SIG-M5 treated with dmso at 0.1 percent for 504 hours (cell line): ENCODE measurements at regions not wholly inside any gene's neighbourhood (a gene's known extent, or its start where the extent isn't known, plus 50 kb on each side); places are given as distances from the start of the nearest gene placed in this dataset.
"Not testable (repeated sequence)": the region's sequence is repeated elsewhere in the genome, so short reads cannot be mapped to it uniquely, and the experiment has no call there.

Experiments used
- DNase-seq: peaks from one replicate; lab custom pipeline; 2025; ENCODE audit not compliant: unreplicated experiment; lab: John Stamatoyannopoulos, UW

DNA sequence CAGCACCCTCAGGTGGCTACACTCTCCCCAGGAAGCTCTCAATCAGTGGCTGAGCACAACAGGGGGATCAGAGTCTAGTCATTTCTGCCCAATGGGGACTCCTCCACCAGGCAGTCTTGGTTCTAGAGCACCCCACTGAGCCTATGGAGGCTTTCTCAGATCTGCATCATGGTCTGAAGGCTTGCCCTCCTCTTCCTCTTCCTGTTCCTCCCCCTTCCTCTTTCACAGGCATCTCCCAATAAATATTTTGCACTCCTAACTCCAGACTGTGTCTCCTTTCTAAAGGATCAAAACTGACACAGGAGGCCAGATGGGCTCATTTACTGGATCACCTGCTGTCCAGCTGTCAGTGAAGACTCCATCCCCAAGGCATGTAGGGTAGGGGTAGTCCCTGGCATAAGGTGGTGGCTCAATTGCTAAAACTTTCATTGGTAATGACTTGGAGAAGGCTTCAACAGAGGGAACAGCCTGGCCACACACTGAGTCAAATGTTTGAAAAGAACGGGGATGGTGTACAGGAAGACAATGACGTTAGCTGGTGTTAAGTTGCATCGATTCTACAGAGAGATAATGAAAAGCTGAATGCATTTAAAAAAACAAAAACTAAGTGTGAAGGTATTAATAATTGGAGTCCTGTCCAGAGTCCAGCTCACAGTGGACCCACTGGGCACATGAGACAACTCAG, 84.2 kb upstream of the SLC2A1 start:
- no peak for DNase-seq

DNA sequence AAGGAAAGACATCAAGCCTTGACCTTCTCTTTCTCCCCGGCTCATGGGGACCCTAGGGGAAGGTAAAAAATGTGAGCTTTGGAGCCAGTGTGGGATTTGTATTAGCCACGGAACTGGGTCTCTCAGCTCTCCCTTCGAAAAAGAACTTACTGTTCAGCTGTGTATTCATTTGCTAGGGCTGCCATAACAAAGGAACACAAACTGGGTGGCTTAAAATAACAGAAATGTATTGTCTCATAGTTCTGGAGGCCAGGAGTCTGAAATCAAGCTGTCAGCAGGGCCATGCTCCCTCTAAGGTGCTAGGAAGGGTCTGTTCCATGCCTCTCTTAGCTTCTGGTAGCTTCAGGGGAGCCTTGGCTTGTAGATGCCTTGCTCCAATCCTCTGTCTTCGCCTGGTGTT, 83.5 kb upstream of the SLC2A1 start:
- no peak for DNase-seq

DNA sequence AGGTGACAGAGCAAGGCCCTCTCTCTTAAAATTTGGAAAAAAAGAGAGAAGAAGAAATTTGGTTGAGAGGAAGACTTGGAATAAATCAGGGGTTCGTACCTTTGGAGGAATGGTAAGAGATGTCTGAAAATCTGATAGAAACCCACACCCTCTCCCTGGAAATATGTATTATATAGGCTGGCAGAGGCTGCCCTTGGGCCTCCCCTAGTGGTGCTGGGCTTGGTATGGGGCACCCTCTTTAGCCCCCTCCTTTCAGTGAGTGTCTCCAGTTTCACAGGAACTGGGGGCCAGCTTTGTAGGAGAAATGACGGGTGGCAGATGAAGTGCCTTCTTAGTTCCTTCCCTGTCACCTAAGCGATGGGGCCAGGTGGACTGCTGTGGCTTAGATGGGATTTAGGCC, 82.9 kb upstream of the SLC2A1 start:
- no peak for DNase-seq

DNA sequence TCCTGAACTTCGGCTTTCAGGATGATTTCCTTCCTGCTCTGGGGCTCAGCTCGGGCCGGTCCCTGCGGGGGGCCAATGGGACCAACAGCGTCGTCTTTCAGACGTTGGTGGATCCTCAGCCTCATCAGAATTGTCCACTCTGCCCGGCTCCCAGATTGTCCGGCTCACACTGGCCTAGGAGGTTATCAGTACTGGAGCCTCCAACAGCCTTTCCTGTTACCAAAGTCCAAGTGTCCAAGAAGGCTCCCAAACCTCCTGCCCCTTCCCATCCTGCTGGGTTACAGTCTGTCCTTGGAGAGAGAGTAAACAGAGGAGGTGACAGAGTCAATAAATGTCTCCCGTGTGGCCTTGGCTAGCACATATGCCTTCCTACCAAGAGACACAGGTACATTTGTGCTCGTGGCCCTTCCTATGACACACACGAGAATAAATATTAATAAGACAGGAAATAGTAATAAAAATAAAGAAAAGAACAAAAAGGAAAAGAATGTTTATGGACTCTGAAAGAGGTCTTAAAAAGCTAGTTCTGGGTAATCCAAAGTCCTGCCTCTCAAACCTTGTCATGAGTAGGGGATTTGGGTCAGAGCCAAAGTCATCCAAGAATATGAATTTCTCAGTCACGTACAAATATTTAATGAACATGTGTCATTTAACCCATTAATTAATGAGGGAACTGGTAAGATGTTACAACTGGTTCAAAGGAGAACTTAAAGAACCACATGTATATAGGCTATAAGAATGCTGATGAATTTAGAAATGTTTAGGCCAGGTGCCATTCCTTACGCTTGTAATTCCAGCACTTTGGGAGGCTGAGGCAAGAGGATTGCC, 80.8 kb upstream of the SLC2A1 start:
- no peak for DNase-seq

- DNase-seq = no peak
Observed at GRCh38 chr1:43038232-43038935, 79.7 kb upstream of the SLC2A1 start.

- no peak for DNase-seq
Observed at GRCh38 chr1:43037466-43037865, 78.8 kb upstream of the SLC2A1 start.

DNA sequence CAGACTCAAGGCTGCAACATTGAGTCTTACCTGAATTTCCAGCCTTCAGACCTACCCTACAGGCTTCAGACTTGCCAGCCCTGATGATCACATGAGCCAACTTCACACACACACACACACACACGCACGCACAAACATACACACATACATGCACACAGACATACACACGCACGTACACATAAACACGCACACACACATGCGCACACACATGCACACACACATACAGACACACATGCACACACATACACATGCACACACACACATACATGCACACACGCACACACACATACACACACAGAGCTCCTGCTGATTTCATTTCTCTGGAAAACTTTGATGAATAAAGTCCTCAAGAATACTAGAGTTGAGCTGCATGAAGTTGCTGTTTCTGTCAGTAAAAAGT, 78.3 kb upstream of the SLC2A1 start:
- DNase-seq = no peak

- no peak for DNase-seq
Observed at GRCh38 chr1:43035821-43036741, 77.4 kb upstream of the SLC2A1 start.

DNA sequence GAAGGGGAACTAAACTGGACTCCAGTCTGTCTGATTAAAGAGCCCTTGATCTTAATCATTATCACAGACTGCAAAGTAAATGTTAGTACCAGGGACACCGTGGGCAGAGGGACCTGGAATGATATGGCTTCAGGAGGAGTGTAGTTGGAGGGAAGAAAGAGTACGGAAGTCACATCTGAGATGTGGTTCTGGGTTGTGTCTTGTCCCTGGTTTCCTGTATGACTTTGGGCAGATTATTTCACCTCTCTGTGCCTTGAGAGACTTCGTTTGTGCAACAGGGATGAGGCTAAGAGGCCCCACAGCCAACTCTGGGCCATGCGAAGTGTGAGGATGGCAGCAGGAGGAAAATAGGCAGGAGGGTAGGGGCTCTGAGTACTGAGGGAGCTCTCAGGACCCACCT, 76.1 kb upstream of the SLC2A1 start:
- no peak for DNase-seq

GRCh38 chr1:43034195-43034658, 75.6 kb upstream of the SLC2A1 start:
- no peak for DNase-seq

DNA sequence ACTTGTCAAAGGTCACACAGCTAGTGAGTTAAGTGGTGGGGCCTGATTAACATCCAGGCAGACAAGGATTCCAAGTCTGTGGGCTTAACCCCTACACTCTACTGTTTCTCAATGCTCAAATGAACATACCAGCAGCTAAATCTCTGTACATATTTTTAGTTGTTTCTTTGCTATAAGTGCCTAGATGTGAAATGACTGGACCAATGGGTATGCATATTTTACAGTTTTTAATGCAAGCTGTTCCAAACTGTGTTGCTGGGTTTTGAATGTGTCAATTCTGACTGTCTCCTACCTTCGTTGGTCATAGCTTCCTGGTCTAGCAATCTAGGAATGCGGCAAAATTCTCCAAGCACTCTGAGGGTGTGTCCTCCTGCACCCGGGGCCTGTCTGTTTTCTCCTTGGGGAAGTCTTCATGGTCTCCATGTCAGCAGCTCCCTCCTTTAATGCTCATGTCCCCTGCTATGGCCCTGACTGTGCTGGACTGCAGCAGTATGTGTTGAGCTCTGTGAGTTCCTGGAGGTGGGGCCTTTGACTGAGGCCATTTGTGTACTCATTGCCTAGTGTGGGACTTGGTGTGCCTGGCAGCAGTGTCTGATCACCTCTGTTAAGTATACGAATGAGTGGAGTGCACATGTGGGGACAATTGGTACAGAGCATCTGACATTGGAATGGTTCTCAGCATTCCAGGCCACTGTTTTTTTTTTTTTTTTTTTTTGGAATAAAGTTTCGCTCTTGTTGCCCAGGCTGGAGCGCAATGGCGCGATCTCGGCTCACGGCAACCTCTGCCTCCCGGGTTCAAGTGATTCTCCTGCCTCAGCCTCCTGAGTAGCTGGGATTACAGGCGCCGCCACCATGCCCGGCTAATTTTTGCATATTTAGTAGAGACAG, 72.9 kb upstream of the SLC2A1 start:
- no peak for DNase-seq

DNA sequence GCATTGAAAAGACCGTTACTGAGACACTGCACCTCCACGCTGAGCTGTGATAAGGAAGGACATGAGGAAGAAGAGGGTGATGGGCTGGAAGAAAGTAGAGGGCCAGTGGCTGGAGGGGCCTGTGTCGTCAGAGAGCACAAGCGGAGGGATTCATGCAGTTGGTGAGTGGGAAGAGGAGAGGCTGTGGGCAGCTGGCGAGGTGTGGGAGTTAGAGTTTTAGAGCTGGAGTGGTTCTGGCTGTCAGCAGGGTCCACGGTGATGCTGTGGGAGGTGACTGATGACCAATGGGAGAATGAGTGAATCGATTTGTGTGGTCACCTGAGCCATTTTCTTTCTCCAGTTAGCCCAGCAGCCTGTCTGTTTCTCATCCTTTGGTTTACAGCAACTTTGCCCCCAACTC, 66.2 kb upstream of the SLC2A1 start:
- DNase-seq = no peak

DNA sequence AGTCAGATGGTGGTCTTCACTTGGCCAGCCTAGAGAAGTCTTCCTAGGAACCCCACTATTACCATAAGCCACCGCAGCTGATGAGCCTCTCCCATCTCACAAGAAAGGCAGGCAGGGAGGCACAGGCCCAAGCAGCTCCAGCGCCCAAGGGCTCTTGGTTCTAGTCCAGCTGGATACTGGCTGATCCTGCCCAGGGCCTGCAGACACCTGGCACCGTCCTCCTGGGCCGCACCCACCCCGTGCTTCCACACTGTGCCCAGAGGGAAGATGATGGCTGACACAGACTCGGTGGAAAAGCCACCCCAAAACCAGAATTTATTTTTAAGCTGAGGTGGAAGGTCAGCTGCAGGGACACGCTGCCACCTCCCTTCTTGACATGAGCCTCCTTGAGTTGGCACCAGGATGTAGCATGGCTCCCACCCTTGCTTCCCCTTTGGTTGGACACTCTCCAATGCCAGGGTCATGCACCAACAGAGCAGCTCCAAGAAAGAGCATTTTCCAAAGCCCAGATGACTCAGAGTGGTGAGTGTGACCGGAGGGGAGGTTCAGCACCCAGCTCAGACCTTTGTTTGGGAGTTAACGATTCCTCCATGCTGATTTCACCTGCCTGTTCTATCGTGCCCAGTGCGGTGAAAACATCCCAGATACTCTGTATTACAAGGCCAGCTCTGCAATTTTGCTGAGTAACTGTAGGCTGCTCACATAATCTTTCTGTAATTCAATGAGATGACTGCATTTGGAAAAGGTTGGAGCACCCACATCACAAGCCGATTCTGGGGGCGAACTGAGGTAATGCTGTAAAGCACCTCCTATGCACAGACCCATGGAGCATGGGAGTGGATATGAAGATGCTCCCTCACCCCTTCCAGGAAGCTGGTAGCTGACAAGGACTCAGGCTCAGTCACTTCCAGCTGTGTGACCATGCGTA, 63.1 kb upstream of the SLC2A1 start:
- no peak for DNase-seq

- no peak for DNase-seq
Observed at GRCh38 chr1:43019226-43019625, 60.6 kb upstream of the SLC2A1 start.

DNA sequence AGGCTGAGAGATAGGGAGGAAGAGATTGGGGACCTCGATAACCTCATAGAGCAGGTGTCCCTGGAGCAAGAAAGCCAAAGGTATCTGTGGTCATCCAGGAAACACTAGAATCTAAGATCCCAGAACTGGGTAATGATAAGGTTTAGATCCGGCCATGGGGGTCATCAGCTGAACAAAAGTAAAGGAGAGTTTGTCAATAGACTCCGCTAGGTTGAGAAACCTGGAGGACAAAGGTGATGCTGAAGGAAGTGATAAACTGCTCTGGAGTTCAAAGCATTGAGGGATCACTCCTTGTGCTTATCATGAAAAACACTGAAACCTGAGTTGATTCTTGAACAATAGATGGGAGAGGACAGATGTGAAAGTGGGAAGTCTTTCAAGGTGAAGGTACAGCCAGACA, 59.5 kb upstream of the SLC2A1 start:
- DNase-seq = no peak

DNA sequence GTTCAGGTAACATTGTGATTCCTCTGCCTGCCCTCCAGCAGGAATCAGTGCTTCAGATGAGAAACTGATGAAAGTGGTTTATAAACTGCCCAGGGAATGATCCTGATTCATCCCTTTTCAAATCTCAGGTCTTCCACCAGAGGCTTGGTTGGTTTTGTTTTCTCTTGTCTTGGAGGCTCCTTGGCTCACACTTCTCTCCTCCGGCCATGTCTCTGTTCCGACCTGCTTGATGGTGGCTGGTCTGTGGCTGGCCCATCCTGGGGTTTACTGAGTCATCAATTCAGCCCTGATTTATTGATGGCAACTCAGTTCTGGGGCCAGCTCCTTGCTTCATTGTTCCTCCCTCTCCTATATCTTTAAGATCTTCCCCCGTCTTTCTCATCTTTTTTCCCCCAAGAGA, 56.6 kb upstream of the SLC2A1 start:
- no peak for DNase-seq

DNA sequence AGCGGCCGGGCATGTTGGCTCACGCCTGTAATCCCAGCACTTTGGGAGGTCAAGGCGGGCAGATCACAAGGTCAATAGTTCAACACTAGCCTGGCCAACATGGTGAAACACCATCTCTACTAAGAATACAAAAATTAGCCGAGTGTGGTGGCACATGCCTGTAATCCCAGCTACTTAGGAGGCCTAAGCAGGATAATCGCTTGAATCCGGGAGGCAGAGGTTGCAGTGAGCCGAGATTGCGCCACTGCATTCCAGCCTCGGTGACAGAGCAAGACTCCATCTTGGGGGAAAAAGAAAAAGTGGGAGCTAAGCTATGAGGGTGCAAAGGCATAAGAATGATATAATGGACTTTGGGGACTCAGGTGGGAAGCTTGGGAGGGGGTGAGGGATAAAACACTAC, 55.9 kb upstream of the SLC2A1 start:
- DNase-seq = not testable (repeated sequence)

GRCh38 chr1:43011020-43011419, 52.4 kb upstream of the SLC2A1 start:
- DNase-seq = no peak

GRCh38 chr1:43009274-43009673, 50.6 kb upstream of the SLC2A1 start:
- DNase-seq = peak; percentile 57
